Type B pancreatic cell (in vitro differentiated cells): ENCODE measurements at regions not wholly inside any gene's neighbourhood (a gene's known extent, or its start where the extent isn't known, plus 50 kb on each side); places are given as distances from the start of the nearest gene placed in this dataset.

Experiments
- DNase-seq: peaks from one replicate; pipeline ENCODE4 v3.0.0; 2021; ENCODE audit warnings: mixed read lengths; ENCODE audit not compliant: unreplicated experiment; ENCODE audit errors: extremely low spot score
- H3K27ac Mint-ChIP-seq: 2 replicates; pipeline ENCODE4 v1.8.0; 2021; ENCODE audit warnings: mild to moderate bottlenecking, mixed read lengths
- H3K27me3 Mint-ChIP-seq: 2 replicates; pipeline ENCODE4 v1.8.0; 2021; ENCODE audit warnings: mixed read lengths
- H3K36me3 Mint-ChIP-seq: 2 replicates; pipeline ENCODE4 v1.8.0; 2021; ENCODE audit warnings: mixed read lengths
- H3K4me1 Mint-ChIP-seq: one replicate; pipeline ENCODE4 v1.8.0; 2021; ENCODE audit warnings: mixed read lengths; ENCODE audit not compliant: unreplicated experiment
- H3K4me3 Mint-ChIP-seq: 2 replicates; pipeline ENCODE4 v1.8.0; 2021; ENCODE audit warnings: mild to moderate bottlenecking, mixed read lengths
- H3K9me3 Mint-ChIP-seq: 2 replicates; pipeline ENCODE4 v1.8.0; 2021; ENCODE audit warnings: mixed read lengths
- CTCF ChIP-seq: fragments of 200-600 bp; sonication (generic); conservative IDR thresholded peaks from 2 replicates; pipeline ENCODE4 v1.5.0; 2021; ENCODE audit warnings: antibody characterized with exemption, mild to moderate bottlenecking

- Mint-ChIP-seq H3K27ac (no peak overlapping the region), H3K4me3 (no peak overlapping the region), H3K9me3 (no peaks in the 10 kb centered on the region), H3K4me1 (no peaks in the 10 kb centered on the region), H3K27me3 (no peaks in the 10 kb centered on the region), H3K36me3 (no peaks in the 10 kb centered on the region)
- no peak for DNase-seq
- peak; percentile 24 for TF ChIP-seq CTCF
Measured at GRCh38 chr2:66919286-66919685, 477.8 kb upstream of the ETAA1 start.

- H3K9me3 Mint-ChIP-seq: no peaks in the 10 kb centered on the region
- H3K4me3 Mint-ChIP-seq: no peak overlapping the region
- TF ChIP-seq CTCF: no peak
- no peaks in the 10 kb centered on the region for H3K36me3 Mint-ChIP-seq
- DNase-seq: no peak
- no peak overlapping the region for H3K27ac Mint-ChIP-seq
- no peaks in the 10 kb centered on the region for H3K4me1 Mint-ChIP-seq
- H3K27me3 Mint-ChIP-seq: no peaks in the 10 kb centered on the region
Measured at GRCh38 chr2:66920415-66920814, 476.7 kb upstream of the ETAA1 start.

GRCh38 chr2:66925128-66925527, 472.0 kb upstream of the ETAA1 start:
- Mint-ChIP-seq H3K27me3 (no peaks in the 10 kb centered on the region), H3K4me3 (no peak overlapping the region), H3K9me3 (peaks cover 4% of the 10 kb centered on the region), H3K36me3 (no peaks in the 10 kb centered on the region), H3K27ac (no peak overlapping the region), H3K4me1 (peaks cover 11% of the 10 kb centered on the region)
- DNase-seq: no peak
- no peak for TF ChIP-seq CTCF

GRCh38 chr2:66926594-66927112, 470.5 kb upstream of the ETAA1 start:
- Mint-ChIP-seq H3K9me3 (peaks cover 4% of the 10 kb centered on the region), H3K4me3 (no peak overlapping the region), H3K36me3 (no peaks in the 10 kb centered on the region), H3K27me3 (no peaks in the 10 kb centered on the region), H3K4me1 (peaks cover 21% of the 10 kb centered on the region), H3K27ac (no peak overlapping the region)
- TF ChIP-seq CTCF: no peak
- no peak for DNase-seq

- no peak for DNase-seq
- Mint-ChIP-seq H3K27ac (peak overlapping the region; percentile 90), H3K9me3 (peaks cover 14% of the 10 kb centered on the region), H3K4me3 (peak overlapping the region; percentile 68), H3K4me1 (peaks cover 21% of the 10 kb centered on the region), H3K27me3 (no peaks in the 10 kb centered on the region), H3K36me3 (no peaks in the 10 kb centered on the region)
- TF ChIP-seq CTCF: no peak
Measured at GRCh38 chr2:66929632-66930338, 467.3 kb upstream of the ETAA1 start.
